ENCODE measurements at regions not wholly inside any gene's neighbourhood (a gene's known extent, or its start where the extent isn't known, plus 50 kb on each side); places are given as distances from the start of the nearest gene placed in this dataset.
"Not testable (repeated sequence)": the region's sequence is repeated elsewhere in the genome, so short reads cannot be mapped to it uniquely, and the experiment has no call there.

- DNase-seq, result no peak
Measured at GRCh38 chr5:62960781-62961180, 382.2 kb downstream of the LRRC70 start.

- DNase-seq, result no peak
Measured at GRCh38 chr5:62956597-62956996, 378.0 kb downstream of the LRRC70 start.

- no peak for DNase-seq
Measured at GRCh38 chr5:62954578-62954977, 376.0 kb downstream of the LRRC70 start.

- DNase-seq, result no peak
Measured at GRCh38 chr5:62948301-62948700, 369.7 kb downstream of the LRRC70 start.

GRCh38 chr5:62942384-62942783 is 363.8 kb downstream of the LRRC70 start:
- no peak for DNase-seq

DNA sequence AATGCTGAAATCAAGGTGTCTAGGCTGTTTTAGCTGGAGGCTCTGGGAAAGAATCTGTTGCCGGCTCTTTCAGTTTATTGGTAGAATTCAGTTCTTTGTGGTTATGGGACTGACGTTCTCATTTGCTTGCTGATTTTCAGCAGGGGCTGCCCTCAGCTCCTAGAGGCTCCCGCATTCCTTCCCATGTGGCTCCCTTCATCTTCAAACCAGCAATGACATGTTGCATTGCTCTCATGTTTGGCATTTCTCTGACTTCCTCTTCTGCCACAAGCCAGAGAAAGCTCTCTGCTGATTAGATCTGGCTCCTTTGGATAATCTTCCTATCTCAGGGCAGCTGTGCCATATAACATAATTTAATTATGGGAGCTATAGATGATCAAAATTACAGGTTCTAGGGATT is 360.3 kb downstream of the LRRC70 start:
- no peak for DNase-seq

- DNase-seq, result no peak
Measured at GRCh38 chr5:62937661-62938558, 359.3 kb downstream of the LRRC70 start.

DNA sequence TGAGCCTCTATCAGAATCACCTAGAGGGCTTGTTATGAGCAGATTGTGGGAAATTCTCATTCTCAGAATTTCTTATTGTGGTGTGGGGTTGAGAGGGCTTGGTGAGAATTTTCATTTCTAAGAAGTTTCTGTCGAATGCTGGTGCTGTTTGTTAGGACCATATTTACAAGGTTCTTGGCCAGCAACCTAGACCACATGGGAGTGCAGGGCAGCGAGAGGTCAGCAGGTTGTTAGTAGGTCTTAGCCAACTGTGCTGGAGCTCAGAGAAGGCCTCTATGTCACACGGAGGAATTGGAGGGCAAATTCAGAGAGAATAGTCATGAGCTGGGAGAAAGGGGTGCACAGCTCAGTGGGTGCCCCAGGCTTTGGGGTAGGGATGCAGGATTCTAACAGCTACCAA is 357.0 kb downstream of the LRRC70 start:
- DNase-seq, result no peak

DNA sequence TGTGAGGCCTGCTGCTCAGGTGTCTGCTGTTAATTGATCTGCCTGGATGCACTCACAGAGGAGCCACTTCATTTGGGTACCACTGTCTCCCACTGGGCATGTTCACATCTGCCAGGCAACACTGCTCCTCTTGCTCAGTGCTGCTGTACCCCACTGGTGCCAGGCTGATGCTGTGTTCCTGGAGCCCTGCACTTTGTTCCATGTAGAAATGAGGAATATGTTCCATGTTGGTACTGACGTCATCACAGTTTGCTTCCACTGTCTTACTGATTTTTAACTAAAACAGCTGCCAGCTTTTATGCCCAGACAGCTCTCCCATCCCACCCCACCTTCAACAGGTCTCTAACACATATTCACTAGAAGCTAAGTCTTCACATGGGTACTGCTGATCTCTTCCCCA is 355.7 kb downstream of the LRRC70 start:
- DNase-seq, result no peak

GRCh38 chr5:62933261-62933660 is 354.6 kb downstream of the LRRC70 start:
- no peak for DNase-seq

DNA sequence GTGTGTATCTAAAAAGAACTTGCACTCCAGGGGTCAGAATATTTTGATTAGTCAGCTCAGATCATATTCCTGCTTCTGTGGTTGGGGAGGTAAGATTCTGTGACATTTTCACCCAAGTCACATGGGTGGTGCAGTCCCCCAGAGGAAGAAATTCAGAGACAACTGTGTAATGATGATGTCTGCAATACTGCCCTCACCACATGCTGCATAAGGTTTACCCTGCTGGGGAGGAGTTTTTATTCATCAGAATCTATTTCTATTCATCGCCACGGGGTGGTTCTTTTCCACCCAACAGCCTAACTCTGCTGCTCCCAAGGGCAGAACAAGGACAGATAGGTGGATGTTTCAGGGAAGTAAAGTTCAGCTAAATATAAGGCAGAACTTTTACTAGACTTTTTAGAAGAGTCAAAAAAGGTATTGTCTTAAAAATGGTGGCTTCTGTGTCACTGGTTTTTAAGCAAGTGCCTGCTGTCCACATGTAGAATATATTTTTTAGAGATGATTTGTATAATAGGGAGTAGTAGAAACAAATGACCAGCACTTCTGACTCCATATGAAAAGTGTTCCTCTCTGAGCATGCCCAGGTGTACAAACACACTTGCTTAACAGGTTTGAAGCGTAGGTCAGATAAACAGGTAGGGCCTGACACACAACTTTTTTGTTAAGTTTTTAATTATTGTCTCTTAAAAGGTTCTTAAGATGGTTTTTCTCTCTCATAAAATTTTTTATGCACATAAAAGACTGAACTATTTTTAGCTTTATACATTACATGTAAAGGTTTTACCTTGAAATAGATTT is 352.7 kb downstream of the LRRC70 start:
- no peak for DNase-seq

DNA sequence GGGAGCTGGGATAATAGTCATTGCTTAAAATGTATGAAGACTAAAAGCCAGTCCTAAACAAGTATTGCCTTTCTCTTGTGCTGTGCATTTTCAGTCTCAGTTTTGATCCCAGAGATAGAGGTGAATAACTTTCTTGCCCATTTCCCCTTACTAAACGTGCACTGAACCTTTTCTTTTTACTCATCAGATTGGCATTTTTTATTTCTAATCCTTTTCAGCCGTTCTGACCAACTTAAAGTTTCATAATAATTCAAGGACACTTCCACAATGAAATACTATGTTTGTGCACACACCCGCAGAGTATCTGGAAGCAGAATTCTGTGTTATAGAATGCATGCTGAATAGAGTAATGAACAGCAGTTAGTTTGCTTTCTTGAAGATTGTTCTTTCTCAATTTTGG is 343.6 kb downstream of the LRRC70 start:
- DNase-seq, result no peak

DNA sequence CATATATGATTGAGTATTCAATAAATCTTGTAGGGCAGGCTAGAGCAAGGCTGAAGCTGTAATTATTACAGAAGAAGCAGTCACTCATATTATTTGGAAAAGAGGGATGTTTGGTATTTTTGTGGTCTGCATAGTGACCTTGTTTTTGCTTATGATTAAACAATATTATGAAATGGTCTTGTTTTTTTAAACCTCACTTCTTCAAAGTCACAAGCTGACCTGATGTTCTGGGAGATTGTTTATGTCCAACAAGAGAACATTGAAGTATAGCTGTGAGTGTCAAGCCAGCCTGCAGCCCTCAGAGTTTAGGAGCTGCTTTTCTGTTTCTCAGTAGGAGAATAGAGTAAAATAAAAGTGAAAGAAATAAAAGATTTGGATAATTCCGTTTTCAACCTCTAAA is 342.2 kb downstream of the LRRC70 start:
- DNase-seq, result no peak

DNA sequence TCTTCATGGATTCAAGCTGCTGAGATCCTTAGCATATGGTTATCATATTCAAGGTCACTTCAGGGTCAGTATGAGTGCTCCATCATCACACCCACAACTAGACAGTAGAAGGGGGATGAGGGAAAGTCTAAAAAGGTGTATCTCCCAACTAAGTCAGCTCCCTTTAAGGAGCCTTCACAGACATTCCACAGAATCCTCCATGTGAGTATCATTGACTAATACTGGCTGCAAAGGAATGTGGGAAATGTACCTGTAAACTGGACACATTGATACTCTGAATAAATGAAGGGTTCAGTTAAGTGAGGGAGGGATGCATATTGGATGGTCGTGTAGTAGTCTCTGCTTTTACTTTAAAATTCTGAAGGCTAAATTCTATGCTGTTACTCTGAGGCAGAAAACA is 330.7 kb downstream of the LRRC70 start:
- no peak for DNase-seq

DNA sequence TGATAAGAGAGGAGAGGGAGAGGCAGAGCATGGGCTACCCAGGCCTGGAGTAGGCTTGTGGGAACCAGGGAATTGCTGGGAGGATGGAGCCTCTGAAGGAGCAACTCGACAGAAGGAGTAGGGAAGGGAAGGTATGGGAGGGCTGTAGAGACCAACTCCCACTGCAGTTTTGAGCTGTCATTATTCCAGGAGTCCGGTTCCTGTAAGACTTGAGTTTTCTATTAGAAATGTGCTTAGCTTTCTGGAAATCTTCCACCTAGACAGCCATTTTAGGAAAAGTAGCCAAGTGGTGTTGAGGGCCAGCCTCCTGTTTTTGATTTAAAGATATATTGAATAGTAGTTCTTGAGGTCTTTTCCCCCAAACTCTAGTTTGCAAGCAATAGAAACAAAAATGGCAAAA is 323.5 kb downstream of the LRRC70 start:
- DNase-seq, result no peak

GRCh38 chr5:62900976-62901375 is 322.4 kb downstream of the LRRC70 start:
- DNase-seq, result no peak

- no peak for DNase-seq
Measured at GRCh38 chr5:62896121-62896893, 317.7 kb downstream of the LRRC70 start.

- no peak for DNase-seq
Measured at GRCh38 chr5:62886603-62887315, 308.1 kb downstream of the LRRC70 start.

- DNase-seq, result not testable (repeated sequence)
Measured at GRCh38 chr5:62837330-62837729, 258.7 kb downstream of the LRRC70 start.

DNA sequence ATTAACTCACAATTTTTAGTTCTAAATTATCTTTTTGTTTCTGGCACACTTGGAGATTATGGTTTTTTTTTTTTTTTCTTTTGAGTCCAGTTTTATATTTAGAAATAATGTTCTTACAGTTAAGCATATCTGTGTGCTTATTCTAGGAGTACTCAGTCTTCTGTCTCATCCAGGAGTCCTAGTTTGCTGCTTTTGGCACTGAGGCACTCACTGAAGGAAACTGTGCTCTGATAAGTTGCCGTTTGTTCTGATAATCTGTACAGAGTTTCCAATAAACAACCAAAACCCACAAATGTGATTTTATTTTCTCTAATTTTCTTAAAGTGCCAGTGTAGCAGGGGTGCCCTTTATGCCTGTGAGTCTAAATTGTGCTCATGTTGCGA is 251.0 kb downstream of the LRRC70 start:
- DNase-seq, result no peak

- DNase-seq, result no peak
Measured at GRCh38 chr5:62828742-62829603, 250.4 kb downstream of the LRRC70 start.

Measured in NCI-H1092 (cell line).